Activated CD4-positive, alpha-beta T cell treated with anti-CD3 and anti-CD28 coated beads, Interleukin-10, Interleukin-2, amounts not matched to agents 100 ng/mL and 50 ng/mL, durations not matched to agents 16 hours and 8 hours (primary cell): ENCODE measurements at regions not wholly inside any gene's neighbourhood (a gene's known extent, or its start where the extent isn't known, plus 50 kb on each side); places are given as distances from the start of the nearest gene placed in this dataset.
A peak's percentile ranks its signal among the peaks of the same experiment; 100 is the strongest.

Source experiments
- DNase-seq: peaks from one replicate; pipeline ENCODE4 v3.0.0-alpha.2; 2020

DNA sequence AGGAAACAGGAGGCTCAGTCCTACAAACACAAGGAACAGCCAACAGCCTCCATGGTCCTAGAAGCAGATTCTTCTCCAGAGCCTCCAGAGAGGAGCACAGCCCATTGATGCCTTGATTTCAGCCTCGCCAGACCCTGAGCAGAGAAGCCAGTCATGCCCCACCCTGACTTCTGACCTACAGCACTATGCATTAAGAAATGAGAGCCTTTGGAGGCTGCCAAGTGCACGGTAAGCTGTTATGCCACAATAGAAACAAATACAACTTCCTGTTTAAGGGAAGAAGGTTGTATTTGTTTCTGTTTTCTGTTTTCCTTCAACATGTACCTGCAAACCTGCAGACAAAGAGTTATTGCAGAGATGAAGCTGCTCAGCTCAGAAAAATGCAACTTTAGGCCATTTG is 181.3 kb upstream of the AGAP1 start:
- no peak for DNase-seq

DNA sequence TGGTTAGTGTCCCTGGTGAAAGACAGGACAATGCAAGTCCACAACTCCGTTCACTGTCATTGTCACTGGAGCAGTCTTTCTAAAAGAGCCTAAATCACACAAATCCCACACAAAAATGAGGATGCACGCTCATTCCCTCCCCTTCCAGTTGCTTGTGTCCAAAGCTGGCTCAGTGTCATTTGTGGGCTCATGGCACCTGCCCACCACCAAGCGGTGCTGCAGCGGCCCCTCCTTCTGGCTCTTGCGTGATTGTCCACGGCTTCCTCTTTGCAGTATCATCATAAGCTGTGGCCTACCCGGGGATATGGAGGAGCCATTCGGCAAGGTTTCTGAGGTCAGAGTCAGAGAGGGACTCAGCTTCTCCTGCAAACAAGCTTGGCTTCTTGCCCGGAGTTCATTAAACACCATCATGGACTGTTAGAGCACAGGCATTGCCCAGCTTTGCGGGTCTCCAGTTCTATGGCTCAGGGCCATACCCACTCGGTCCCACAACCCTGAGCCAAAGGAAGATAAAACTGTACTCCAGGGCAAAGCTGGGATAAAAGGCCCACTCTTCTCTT is 179.4 kb upstream of the AGAP1 start:
- DNase-seq, result no peak

DNA sequence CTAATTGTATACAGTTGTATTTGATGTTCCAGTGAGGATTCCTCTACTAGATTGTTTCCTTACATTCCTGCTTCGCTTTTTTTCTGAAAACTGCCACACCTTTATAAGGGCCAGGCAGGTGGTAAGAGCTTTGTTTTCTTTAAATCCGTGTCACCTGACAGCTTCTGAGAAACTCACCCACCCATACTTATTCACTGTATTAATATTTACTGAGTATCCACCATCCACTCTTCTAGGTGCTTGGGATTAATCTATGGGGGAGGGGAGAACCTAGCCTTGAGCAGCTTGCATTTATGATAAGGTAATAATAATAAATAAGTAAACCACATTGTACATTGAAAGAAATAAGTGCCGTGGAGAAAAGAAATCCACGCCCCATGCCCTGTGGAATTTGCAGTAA is 174.7 kb upstream of the AGAP1 start:
- no peak for DNase-seq

DNA sequence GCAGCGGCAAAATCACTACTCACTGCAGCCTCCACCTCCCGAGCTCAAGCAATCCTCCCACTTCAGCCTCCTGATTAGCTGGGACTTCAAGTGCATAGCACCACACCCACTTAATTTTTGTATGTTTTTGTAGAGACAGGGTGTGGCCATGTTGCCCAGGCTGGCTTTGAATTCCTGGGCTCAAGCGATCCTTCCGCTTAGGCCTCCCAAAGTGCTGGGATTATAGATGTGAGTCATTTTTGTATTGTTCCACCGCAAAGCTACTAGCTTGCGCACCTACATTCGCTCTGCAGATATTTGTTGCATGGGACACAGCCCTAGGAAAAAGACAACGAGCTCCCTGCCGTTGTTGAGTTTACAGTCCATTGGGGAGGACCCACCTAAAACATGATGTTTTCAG is 173.5 kb upstream of the AGAP1 start:
- DNase-seq, result no peak

DNA sequence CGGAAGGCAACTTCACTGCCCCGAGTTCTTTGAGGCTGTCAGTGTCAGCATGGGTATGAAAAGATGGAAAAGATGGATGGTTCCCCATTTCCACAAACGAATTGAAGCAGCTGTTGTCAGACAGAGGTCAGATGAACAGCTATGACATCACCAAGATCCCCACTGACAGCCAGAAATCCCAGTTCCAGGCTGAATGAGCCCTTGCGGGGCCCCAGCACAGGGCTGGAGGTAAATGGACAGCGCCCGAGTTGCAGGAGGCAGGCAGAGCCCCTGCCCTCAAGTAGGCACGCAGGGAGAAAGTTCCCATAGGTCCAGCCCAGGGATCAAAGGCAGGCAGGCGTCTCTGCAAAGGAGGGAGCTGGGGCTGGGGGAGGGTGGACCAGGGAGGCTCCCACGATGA is 169.5 kb upstream of the AGAP1 start:
- DNase-seq, result no peak

DNA sequence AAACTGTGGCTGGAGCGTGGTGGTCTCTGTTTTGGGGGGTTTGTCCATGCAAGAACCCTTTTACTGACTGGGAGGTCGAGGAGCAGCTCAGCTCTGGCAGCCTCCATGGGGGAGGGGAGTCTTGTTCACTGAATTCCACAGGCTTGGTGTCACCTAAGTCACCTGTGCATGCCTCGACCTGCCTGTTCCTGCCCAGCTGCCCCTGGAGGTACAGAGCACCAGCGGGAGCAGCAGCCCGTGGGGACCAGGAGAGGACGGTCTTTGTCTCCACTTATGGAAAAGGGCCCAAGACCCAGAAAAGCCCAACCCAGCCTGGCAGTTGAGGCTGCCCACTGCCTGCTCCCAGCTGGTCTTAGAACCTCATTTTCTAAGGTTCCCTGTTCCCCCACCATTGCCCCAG is 168.7 kb upstream of the AGAP1 start:
- DNase-seq, result no peak

DNA sequence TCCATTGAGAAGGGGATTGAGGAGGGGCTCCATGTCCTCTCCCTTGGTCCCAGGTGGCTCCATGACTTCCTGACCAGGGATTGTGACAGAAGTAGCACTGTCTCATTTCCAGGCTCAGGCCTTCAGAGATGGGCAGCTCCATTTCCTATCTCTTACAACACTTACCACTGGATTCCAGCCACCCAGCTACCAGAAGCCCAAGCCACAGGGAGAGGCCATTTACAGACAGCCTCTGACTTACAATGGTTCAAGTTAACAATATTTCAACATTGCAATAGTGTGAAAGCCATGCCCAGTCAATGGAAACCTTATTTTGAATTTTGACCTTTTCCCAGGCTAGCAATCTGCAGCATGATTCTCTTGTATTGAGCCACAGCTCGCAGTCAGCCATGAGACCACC is 164.9 kb upstream of the AGAP1 start:
- DNase-seq, result no peak

DNA sequence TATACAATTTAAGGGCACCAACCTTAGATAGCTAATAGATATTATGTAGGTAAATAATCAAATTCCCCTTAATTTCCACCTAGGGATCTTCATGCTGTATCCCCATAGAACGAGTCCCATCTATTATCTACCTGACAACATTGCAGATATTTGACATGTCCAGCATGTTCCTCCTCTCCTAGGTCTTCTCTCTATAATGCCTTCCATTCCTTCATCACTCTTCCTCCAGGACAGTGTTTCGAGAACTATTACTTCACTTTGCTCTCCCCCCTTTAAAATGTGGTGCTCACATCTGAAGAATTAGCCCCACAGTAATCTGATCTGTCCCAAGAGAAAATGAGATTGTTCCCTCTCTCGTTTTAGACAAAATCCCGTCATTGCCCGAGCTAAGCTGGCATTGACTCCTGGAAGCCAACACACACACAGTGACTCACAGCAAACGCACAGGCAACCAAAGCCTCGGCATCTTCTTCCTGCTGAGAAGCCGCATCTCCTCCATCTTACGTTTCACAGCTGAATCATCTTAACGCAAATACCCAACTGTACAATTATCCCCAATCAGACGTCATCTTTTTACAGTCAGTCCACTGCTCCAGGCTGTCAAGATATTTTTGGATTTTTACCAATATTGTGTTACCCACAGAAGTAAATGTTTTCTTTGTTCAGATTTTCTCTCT is 162.9 kb upstream of the AGAP1 start:
- DNase-seq, result no peak

DNA sequence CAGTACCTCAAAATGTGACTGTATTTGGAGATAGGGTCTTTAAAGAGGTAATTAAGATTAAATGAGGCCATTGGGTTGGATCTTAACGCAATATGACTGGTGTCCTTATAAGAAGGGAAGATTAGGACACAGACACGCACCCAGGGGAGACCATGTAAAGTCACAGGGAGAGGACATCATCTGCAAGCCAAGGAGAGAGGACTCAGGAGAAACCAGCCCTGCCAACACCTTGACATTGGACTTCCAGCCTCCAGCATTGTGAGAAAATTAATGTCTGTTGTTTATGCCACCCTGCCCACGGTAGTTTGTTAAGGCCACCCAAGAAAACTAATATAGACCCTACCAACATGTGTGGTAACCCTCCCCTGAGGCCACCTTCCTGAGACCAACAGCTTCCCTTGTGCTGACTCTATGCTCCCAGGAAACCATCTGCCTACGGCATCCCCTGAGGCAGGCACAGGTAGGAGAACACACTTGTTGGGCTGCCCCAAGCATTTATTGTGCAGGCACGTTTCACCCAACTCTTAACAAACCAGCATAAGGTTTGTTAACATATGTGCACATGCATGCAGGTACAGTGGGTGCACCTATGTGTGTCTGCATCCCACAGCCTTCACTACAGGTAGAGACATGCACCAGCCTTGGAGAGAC is 161.5 kb upstream of the AGAP1 start:
- no peak for DNase-seq

DNA sequence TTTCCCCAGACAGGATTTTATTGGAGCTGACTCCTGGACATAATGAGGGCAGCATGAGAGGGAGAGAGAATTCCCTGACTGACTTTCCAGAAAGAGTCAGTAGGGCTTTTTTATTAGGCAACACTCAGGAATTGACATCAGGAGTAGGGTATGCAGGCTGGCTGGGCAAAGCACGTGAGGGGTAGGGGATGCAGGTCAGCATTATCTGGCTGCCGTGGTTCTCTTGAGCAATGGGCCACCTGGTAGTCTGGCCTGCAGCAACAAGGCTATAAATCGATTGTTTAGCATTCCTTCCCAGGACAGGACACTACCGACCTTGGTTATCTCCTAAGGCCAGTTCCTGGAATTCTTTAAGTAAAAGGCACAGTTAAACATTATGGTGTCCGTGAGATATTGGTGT is 160.8 kb upstream of the AGAP1 start:
- no peak for DNase-seq

DNA sequence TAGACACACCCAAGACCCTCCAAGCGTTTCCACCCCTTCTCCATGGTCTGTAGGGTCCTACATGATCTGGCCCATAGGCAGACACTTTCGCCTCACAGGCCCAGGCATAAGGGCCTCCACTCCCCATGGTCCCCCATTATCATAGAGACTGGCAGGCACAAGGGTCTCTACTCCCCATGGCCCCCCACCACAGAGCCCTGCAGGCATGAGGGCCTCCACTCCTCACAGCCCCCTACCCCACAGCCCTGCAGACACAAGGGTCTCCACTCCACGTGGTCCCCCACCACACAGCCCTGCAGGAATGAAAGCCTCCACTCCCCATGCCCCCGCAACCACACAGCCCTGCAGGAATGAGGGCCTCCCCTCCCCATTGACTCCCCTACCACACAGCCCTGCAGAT is 159.7 kb upstream of the AGAP1 start:
- no peak for DNase-seq

DNA sequence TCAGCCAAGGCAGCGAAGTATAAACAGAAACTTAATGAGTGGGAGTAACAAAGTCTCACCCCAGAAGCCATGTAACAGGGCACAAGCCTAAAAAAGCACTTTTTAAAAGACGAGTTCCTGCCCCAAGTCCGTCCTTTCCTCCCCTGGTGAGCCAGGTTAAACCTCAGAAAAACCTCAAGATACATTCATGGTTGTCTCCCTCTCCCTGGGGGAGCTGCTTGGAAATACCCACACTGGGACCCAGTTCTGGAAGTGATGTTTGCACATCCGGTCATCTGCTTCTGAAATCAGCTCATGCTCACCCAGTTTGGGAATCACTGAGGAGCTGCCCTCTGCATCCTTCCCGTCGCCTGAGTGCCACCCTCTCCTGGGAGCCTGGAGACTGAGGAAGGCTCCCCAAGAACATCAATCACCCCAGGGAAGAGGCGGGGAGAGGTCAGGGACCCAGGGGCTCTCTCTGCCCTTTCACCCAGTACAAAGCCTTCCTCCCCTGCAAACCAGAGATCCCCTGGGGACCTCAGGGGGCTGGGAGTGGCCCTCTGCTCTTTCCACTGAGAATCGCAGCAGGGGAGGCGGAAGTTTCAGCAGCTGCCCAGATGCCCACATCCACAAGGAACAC is 150.6 kb upstream of the AGAP1 start:
- no peak for DNase-seq

DNA sequence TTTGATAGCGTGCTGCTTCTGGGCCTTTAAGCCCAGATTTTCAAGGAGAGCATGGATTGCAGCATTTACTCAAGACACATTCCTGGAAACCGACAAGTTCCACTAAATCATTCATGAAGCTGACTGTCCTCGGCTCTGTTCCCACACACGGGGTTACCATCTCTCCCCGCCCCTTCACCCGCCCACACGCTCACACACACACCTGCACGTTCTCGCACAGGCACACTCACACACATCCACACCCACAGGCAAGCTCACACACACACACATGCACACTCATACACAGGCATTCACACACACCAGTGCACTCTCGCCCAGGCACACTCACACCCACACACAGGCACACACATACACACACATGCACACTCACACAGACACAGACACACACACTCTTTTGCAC is 150.0 kb upstream of the AGAP1 start:
- DNase-seq, result no peak

DNA sequence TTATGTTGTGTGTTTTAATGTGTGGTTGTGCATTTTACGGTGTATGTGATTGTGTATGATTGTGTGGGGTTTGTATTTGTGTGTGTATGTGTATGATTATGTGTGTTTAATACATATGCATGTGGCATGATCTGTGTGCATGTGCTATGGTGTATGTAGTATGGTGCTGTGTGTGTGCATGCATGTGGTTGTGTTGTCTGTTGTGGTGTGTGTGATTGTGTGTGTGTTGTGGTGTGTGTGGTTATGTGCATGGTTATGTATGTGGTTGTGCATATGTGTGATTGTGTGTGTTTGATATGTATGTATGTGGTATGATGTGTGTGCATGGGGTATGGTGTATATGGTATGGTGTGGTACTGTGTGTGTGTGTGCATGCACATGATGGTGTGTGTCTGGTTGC is 148.1 kb upstream of the AGAP1 start:
- DNase-seq, result no peak

DNA sequence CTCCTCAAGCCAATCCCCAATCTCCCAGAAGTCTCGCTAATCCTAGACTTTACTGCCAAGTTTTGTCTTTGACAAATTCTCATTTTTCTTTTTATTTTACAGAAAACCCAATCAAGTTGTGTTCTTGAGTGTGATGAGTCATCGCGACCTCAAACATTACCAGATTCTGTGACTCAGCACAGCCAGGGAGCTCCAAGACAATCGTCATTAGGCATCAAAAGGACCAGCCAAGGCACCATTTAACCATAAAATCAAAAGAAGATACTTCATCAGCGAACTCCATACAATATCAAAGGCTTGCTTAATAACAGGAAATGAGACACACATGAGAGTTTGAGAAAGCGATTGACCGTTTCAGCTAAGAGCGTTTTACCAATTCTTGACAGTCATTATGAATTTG is 146.2 kb upstream of the AGAP1 start:
- DNase-seq, result peak; percentile 2

DNA sequence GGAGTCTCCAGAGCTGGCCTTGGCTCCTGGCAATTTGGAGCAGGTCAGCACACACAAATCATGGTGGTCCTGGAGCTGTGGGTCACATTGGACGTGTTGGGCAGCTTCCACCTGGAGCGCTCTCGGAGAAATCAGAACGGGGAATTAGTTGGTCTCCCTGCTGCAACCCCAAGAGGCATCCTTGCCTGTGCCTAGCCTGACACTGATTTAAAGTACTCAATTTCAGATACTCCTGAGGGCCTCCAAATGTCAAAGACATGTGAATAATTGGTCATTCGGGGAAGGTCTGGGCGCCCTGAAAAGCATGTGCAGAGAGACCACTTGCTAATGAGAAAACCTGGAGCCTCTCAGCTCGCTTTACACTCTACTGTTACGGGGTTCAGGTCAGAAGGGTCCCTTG is 145.5 kb upstream of the AGAP1 start:
- no peak for DNase-seq

DNA sequence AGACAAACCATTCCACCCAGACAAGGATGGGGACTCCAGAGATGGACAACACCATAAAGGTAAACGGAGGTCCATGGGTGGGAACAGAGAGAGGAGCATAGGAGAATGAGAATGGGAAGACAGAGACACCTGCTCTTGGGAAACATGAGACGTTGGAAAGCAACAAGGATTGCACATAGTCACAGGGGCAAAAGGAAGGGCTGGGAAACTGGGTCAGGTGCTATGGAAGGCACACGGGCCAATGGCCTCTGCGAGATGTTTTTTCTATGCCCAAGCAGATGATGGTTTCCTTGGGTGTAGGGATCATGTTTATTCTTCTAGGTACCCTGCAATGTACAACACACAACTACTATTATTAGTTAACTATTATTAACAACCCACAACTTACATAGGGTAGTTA is 143.6 kb upstream of the AGAP1 start:
- DNase-seq, result no peak

DNA sequence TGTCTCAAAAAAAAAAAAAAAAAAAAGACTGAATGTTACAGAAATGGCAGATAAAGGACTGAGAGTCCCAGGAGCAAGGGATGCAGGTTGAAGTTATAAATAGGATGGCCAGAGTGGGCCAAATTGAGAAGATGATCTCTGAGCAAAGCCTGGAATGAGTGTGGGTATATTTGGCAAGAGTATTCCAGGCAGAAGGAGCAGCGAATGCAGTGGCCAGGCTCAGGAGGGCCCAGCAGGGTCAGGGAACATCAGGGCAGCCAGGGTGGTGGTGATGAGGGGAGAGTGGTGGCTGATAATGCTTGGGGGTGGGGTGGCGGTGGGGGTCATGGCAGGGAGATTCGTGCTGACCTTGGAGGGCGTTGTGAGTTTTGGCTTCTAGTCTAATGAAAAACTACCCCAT is 141.3 kb upstream of the AGAP1 start:
- DNase-seq, result no peak

DNA sequence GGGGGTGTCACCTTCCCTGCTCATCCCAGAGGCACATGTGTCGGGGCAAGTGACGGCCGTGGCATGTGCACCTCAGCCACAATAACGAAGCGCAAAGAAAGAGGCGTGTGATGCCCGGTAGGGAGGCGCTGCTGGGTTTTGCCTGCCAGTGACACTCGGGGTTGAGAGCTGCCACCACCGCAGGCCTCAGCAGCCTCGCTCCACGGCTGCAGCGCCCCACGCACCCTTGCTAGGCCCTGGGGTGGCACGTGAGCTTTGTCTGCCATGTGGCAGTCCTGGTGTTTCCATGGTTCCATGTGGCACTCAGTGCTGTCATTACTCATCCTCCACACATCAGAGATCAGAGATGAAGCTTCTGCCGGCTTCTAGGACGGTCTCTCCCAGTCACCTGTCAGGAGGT is 136.0 kb upstream of the AGAP1 start:
- DNase-seq, result no peak

DNA sequence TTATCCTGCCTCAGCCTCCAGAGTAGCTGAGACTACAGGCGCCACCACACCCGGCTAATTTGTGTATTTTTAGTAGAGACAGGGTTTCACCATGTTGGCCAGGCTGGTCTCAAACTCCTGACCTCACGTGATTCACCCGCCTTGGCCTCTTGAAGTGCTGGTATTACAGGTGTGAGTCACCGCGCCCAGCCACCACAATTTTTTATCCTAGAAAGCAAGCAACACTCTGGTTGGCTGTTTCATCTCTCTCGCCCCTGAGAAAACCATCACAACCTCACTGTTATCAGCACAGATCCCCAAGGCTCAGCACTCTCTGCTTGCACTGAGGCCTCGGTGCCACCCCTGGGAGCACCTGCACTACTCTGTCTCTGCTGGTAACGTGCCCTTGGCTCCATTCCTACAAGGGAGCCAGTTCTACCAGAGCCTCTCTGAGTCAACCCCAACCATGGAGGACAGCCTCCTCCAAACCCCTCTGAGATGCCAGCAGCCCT is 134.8 kb upstream of the AGAP1 start:
- no peak for DNase-seq

DNA sequence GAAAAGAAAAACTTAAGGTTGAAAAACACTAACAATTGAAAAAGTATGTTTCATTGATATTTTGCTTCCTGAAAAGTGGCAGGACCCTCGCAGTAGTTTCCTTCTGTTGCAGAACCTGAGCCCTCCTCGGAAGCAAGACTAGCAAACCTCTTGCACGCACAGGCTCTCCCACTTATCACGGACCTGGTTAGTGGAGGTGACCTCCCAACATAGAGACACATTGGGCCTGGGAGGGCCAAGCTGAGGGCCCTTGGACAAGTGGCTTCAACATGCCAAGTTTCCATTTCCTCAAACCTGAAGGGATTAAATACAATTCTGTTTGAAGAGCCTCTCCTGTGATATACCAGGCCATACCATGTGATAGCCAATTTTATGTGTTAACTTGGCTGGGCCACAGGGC is 133.4 kb upstream of the AGAP1 start:
- no peak for DNase-seq

DNA sequence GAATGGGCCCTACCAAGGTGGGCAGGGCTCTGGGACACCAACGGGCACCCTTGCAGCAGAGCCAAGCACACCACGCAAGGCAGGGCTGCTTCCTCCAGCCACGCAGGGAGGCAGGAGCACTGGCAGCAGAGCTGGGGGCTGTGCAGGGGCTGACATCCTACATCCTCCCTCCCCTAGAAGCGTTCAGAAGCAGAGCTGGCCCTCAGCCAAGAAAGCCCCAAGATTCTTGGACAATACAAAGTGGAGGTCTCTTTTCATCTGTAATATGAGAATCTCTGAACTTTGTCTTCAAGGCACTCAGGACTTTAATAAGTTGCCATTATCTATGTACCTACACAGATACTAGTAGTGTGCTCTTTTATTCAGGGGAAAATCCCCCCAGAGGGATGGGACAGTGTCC is 128.1 kb upstream of the AGAP1 start:
- no peak for DNase-seq

DNA sequence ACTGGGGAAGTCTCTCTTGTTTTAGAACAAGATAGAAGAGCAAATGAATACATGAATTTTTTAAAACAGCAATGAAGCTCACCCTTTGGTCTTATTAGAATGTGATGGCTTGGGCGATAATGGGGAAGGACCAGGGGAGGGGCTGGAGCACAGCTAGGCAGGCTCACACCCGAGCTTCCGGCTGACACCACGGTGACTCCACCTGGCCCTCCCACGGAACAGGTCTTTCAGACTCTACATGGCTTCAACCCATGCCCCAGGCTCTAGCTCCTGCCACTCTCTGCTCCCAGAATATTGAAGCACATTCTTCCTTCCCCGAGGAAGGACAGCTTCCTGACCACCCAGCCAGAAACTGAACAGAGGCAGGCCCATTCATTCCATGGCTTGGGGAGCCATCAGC is 127.5 kb upstream of the AGAP1 start:
- no peak for DNase-seq

DNA sequence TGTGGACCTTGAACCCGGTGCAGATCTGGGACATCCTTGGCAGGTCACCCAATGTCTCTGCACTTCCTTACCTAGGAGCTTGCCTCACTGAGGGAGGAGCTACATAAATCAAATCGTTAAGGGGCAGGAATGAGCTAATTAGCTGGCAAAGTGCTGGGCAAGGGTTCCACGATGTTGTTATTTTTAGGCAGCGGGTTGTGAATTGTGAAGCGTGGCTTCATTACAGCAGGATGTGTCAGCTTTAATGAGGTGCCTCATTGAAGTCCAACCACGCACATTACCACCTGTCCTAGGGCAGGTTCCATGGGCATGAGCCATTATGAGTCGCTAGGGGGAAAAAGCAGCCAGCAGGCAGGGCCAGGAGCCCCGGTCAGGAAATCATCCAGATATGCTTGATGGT is 127.0 kb upstream of the AGAP1 start:
- DNase-seq, result no peak
